ACC112 (cell line): ENCODE measurements at regions not wholly inside any gene's neighbourhood (a gene's known extent, or its start where the extent isn't known, plus 50 kb on each side); places are given as distances from the start of the nearest gene placed in this dataset.

Experiments used
- H2AFZ ChIP-seq: fragments of 200-600 bp; sonication (generic); one replicate; pipeline ENCODE4 v1.6.0; 2017; ENCODE audit warnings: antibody characterized with exemption, low read length; ENCODE audit not compliant: unreplicated experiment
- H3K27ac ChIP-seq: fragments of 200-600 bp; sonication (generic); 2 replicates; pipeline ENCODE4 v1.5.1; 2014; ENCODE audit warnings: low read depth, mild to moderate bottlenecking, antibody characterized with exemption, low read length, moderate library complexity
- H3K27me3 ChIP-seq: fragments of 200-600 bp; sonication (generic); 2 replicates; pipeline ENCODE4 v1.6.1; 2014; ENCODE audit warnings: mild to moderate bottlenecking, antibody characterized with exemption, low read length, moderate library complexity, mixed read lengths; ENCODE audit not compliant: insufficient read depth
- H3K36me3 ChIP-seq: fragments of 200-600 bp; sonication (generic); 2 replicates; pipeline ENCODE4 v1.6.1; 2016; ENCODE audit warnings: mild to moderate bottlenecking, antibody characterized with exemption, low read length, moderate library complexity, mixed read lengths; ENCODE audit not compliant: insufficient read depth
- H3K4me1 ChIP-seq: fragments of 200-600 bp; sonication (generic); one replicate; pipeline ENCODE4 v1.6.1; 2016; ENCODE audit warnings: low read length, mixed read lengths; ENCODE audit not compliant: insufficient read depth, unreplicated experiment, control insufficient read depth
- H3K4me3 ChIP-seq: fragments of 200-600 bp; sonication (generic); 2 replicates; pipeline ENCODE4 v1.5.1; 2014; ENCODE audit warnings: mild to moderate bottlenecking, low read depth, low read length
- H3K79me2 ChIP-seq: fragments of 200-600 bp; sonication (generic); one replicate; pipeline ENCODE4 v1.6.0; 2016; ENCODE audit warnings: low read length; ENCODE audit not compliant: control insufficient read depth, unreplicated experiment, insufficient read depth

DNA sequence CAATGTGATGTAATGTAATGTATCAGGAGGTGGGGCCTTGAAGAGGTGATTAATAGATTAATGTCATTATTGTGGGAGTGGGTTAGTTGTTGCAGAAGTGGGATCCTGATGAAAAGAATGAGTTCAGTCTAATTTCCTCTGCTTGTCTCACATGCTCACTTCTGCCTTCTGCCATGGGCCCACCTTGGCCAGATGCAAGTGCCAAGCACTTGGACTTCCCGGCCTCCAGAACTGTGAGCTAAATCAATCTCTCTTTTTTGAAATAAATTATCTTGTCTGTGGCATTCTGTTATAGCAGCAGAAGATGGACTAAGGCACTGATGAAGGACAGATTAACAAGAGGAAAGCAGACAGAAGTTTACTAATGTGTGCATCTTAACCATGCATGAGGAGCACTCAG lies 123.9 kb downstream of the ETS2 start:
- Histone ChIP-seq H3K79me2 (no peaks in the 10 kb centered on the region), H3K36me3 (no peaks in the 10 kb centered on the region), H3K4me3 (no peak overlapping the region), H3K27ac (no peak overlapping the region), H3K4me1 (peaks cover 11% of the 10 kb centered on the region), H3K27me3 (no peaks in the 10 kb centered on the region), H2AFZ (no peak overlapping the region)

DNA sequence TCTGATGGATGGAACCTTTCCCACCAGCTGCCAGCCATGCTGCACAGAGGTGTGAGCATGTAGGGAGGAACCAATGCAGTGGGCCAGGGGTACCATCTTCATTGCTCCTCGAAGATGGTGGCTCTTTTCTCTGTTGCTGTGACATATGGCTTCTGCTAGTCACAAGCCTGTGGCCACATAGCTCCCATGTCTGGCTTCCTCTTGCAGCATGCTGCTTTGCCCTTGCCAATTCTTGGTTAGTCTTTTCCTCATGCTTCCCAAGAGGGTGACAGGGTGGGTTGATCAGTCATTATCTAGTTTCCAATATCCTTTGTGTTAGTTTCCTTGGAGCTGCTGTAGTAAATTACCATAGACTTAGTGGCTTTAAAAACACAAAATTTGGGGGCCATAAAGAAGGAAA lies 123.4 kb downstream of the ETS2 start:
- H3K27ac ChIP-seq, result no peak overlapping the region
- H3K36me3 ChIP-seq, result no peaks in the 10 kb centered on the region
- no peak overlapping the region for H2AFZ ChIP-seq
- H3K27me3 ChIP-seq, result no peaks in the 10 kb centered on the region
- H3K4me1 ChIP-seq, result peaks cover 11% of the 10 kb centered on the region
- no peak overlapping the region for H3K4me3 ChIP-seq
- no peaks in the 10 kb centered on the region for H3K79me2 ChIP-seq

DNA sequence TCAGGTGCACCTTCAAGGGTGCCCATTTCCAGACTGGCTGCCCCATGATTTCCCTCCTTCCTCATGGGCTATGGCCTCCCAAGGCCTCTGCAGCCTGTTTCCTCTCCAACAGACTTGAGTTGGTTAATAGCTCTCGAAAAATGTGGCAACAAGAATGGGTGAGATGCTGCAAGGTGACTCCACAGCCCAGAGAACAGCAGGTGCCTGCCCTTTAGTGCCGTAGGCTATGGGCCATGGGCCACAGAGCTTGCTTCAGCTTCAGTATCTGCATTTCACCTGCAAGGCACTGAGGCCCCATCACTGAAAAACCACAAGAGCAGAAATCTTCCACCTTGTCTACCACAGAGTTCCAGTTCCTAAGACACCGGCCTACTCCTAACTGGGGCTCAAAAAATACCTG lies 122.0 kb downstream of the ETS2 start:
- H3K79me2 ChIP-seq, result no peaks in the 10 kb centered on the region
- H2AFZ ChIP-seq, result no peak overlapping the region
- H3K4me3 ChIP-seq, result no peak overlapping the region
- H3K27ac ChIP-seq, result no peak overlapping the region
- no peaks in the 10 kb centered on the region for H3K36me3 ChIP-seq
- no peaks in the 10 kb centered on the region for H3K27me3 ChIP-seq
- peaks cover 11% of the 10 kb centered on the region for H3K4me1 ChIP-seq

DNA sequence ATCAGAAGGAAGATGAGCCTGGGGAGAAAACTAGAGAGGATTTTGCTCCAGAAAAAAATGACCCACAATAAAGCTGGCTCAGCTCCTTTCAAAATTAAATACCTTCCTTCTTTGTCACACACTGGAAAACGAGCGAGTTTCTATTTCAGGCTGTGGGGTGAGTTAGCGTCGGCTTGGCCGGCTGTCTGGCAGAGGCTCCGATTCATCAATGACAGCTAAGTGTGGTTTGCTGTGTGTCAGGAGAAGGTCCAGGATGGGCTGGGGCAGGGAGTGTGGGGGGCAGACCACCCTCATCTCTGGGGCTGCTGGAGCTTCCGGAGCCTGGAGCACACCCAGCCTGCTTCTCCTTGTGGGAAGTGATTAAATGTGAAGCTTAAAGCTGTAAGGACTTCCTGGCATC lies 120.2 kb downstream of the ETS2 start:
- Histone ChIP-seq H2AFZ (peak overlapping the region; percentile 39), H3K79me2 (no peaks in the 10 kb centered on the region), H3K27me3 (no peaks in the 10 kb centered on the region), H3K4me3 (peak overlapping the region; percentile 63), H3K36me3 (no peaks in the 10 kb centered on the region), H3K27ac (peak overlapping the region; percentile 31; the same call in 1 of the 2 replicates), H3K4me1 (peaks cover 19% of the 10 kb centered on the region)

DNA sequence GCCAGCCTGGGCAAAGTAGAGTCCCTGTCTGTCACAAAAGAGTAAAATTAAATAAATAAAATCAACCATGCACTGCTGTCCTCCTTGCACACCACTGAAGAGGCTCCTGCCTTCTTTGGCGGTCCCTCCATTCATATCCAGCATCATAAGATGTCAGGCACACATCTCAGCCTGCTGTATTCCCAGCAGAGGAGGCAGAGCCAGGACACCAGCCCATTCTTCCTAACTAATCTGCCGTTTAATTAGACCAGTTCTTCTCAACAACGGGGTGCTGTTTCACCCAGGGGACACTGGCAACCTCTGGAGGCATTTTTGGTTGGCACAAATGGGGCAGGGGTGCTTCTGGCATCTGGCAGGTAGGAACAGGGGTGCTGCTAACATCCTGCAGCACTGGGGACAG lies 119.7 kb downstream of the ETS2 start:
- Histone ChIP-seq H3K4me1 (peaks cover 23% of the 10 kb centered on the region), H3K27ac (no peak overlapping the region), H2AFZ (no peak overlapping the region), H3K27me3 (no peaks in the 10 kb centered on the region), H3K36me3 (no peaks in the 10 kb centered on the region), H3K79me2 (no peaks in the 10 kb centered on the region), H3K4me3 (peak overlapping the region; percentile 63)

GRCh38 chr21:38924954-38925353 lies 119.2 kb downstream of the ETS2 start:
- H3K36me3 ChIP-seq, result no peaks in the 10 kb centered on the region
- no peak overlapping the region for H2AFZ ChIP-seq
- no peak overlapping the region for H3K4me3 ChIP-seq
- H3K79me2 ChIP-seq, result no peaks in the 10 kb centered on the region
- H3K27me3 ChIP-seq, result no peaks in the 10 kb centered on the region
- no peak overlapping the region for H3K27ac ChIP-seq
- H3K4me1 ChIP-seq, result peaks cover 24% of the 10 kb centered on the region

DNA sequence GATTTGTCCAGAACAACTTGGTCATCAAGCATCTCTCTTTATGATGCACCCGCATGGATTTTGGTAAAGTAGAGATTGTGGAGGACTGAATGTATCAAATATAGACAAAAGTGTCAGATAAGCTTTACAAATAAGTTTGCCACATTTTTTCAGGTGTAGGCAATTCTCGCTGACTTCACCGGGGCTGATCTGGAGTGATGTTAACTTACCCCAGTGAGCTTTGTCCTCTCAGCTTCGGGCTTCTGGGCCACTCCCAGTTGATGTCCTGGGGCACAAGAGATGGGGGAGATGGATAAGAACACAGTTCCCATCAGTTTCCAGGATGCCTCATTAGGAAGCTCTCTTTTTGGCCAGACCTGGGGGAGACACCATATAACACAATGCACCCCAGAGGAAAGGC lies 117.7 kb downstream of the ETS2 start:
- Histone ChIP-seq H3K79me2 (no peaks in the 10 kb centered on the region), H2AFZ (no peak overlapping the region), H3K4me3 (no peak overlapping the region), H3K27ac (no peak overlapping the region), H3K36me3 (no peaks in the 10 kb centered on the region), H3K4me1 (peaks cover 24% of the 10 kb centered on the region), H3K27me3 (no peaks in the 10 kb centered on the region)

DNA sequence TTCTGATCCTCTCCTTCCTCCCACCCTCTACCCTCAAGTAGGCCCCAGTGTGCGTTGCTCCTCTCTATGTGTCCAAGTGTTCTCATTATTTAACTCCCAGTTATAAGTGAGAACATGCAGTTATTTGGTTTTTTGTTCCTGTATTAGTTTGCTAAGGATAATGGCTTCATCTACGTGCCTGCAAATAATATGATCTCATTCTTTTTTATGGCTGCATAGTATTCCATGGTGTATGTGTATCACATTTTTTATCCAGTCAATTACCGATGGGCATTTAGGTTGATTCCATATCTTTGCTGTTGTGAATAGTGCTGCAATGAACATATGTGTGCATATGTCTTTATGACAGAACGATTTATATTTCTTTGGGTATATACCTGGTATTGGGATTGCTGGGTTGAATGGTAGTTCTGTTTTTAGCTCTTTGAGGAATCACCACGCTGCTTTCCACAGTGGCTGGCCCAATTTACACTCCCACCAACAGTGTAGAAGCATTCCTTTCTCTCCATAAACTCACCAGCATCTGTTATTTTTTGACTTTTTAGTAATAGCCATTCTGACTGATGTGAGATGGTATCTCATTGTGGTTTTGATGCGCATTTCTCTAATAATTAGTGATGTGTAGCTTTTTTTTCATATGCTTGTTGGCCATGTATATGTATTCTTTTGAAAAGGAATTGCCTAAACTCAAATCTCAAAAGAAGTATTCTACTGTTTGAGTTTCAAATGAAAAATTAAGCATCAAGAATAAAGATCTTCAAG lies 116.9 kb downstream of the ETS2 start:
- Histone ChIP-seq H3K79me2 (no peaks in the 10 kb centered on the region), H3K27ac (no peak overlapping the region), H3K4me3 (no peak overlapping the region), H3K4me1 (peaks cover 24% of the 10 kb centered on the region), H3K36me3 (no peaks in the 10 kb centered on the region), H2AFZ (no peak overlapping the region), H3K27me3 (no peaks in the 10 kb centered on the region)

GRCh38 chr21:38921511-38922251 lies 116.0 kb downstream of the ETS2 start:
- Histone ChIP-seq H3K4me3 (peak overlapping the region; percentile 39; the same call in 1 of the 2 replicates), H3K27me3 (no peaks in the 10 kb centered on the region), H3K36me3 (no peaks in the 10 kb centered on the region), H3K27ac (peak overlapping the region; percentile 31; the same call in 1 of the 2 replicates), H3K4me1 (peaks cover 24% of the 10 kb centered on the region), H2AFZ (no peak overlapping the region), H3K79me2 (no peaks in the 10 kb centered on the region)

DNA sequence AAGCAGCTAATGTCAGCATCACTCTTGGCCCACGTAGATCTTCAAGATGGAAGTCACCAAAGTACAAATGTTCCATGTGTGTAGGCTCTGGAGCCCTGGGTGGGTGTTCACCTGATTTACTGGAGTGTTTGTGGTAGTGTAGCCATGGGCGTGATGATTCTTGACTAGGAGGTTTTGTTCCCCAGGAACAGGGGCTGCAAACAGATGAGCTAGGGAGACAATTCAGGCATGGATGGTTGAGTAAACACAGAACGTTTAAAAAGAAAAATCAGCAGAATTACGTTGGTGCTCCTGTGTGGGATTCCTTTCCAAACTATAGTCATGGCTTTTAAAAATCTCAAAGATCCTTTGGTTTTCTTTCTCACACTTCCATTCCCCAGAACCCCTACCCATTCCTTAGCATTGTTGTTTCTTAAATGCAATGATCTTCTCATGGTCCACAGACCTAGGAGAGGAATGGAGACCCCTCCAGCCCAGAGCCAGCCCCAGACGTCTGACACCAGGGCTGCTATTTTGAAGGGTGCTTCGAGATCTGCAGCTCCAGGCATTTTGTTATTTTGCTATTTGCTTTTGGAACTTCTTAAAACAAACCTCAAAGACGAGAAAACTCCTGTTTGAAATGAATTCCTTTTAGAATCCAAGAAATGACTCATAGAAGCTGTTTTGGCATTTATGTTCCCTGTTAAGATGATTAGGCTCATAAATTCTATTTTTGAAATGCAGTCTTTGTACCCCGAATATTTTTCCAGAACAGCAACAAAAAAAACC lies 115.1 kb downstream of the ETS2 start:
- Histone ChIP-seq H3K36me3 (no peaks in the 10 kb centered on the region), H3K4me1 (peaks cover 18% of the 10 kb centered on the region), H3K4me3 (peak overlapping the region; percentile 39; the same call in 1 of the 2 replicates), H3K27ac (peak overlapping the region; percentile 31; the same call in 1 of the 2 replicates), H3K27me3 (peaks cover 6% of the 10 kb centered on the region), H2AFZ (peak overlapping the region; percentile 39), H3K79me2 (no peaks in the 10 kb centered on the region)
